HG02885 (cell line): ENCODE measurements at regions not wholly inside any gene's neighbourhood (a gene's known extent, or its start where the extent isn't known, plus 50 kb on each side); places are given as distances from the start of the nearest gene placed in this dataset.
"Not testable (repeated sequence)": the region's sequence is repeated elsewhere in the genome, so short reads cannot be mapped to it uniquely, and the experiment has no call there.

Source experiments
- ATAC-seq: cut with Tn5 transposase; IDR thresholded peaks from one replicate; pipeline ENCODE4 v1.9.1; 2021; ENCODE audit warnings: mild to moderate bottlenecking; ENCODE audit not compliant: unreplicated experiment, poor library complexity

DNA sequence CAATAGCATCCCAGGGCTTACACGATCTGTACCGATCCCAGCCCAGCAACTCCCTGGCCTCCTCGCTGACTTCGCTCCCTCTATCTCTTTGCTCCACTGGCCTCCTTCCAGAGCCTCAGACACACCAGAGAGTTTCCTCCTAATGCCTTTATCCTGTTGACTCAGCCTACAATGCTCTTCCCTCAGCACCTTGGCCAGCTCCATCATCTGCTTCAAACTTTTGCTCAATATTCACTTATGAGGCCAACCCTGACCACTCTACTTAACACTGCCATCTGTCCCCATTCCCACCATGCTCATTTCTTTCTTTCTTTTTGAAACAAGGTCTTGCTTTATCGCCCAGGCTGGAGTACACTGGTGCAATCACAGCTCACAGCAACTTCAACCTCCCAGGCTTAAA is 180.9 kb downstream of the CEP170 start:
- not testable (repeated sequence) for ATAC-seq

DNA sequence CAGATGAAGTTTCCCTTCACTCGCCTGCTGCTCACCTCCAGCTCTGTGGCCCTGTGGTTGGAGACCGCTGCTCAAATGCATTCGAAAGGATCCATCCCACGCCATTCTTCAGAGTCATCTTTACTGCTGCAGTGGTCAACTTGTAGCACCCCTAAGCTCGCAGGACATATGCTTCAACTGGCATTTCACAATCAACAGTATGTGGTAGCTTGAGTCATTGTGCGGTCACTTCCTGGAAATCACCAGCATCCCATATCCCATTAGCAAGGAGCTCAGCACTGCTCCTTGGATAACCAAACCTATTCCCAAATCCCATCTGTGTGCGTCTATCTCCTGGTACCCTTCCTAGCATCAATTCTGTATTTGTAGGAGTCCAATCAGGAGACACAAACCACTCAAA is 188.0 kb downstream of the CEP170 start:
- ATAC-seq: not testable (repeated sequence)

DNA sequence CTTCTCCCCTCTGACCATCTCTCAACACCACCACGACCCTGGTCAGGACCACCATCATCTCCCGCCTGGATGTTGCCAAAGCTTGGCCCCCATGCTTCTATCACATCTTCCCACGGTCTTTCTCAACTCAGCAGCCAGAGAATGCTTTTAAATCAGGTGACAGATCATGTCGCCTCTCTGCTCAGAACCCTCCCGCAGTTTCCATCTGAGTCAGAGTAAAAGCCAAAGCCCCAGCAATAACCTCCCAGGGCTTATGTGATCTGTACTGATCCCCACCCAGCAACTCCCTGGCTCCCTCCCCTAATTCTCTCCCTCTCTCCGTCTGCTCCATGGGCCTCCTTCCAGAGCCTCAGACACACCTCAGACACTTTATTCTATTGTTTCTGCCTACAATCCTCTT is 193.1 kb downstream of the CEP170 start:
- not testable (repeated sequence) for ATAC-seq

DNA sequence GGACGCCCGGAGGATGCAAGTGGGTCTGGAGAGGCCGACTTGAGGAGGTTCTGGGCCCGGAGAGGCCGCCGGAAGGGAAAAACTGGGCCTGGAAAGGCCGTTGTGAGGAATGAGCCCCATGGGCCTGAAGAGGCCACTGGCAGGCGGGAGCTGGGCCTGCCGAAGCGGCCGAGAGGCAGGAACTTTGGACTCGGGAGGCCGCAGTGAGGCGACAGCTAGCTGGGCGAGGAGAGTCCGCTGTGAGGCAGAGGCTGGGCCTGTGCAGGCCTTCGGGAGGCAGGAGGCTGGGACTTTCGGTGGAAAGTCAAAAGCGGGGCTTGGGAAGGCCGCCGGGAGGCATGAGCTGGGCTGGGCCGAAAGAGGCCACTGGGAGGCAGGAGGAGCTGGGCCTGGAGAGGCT is 199.6 kb downstream of the CEP170 start:
- not testable (repeated sequence) for ATAC-seq

GRCh38 chr1:243055091-243055490 is 200.0 kb downstream of the CEP170 start:
- not testable (repeated sequence) for ATAC-seq

DNA sequence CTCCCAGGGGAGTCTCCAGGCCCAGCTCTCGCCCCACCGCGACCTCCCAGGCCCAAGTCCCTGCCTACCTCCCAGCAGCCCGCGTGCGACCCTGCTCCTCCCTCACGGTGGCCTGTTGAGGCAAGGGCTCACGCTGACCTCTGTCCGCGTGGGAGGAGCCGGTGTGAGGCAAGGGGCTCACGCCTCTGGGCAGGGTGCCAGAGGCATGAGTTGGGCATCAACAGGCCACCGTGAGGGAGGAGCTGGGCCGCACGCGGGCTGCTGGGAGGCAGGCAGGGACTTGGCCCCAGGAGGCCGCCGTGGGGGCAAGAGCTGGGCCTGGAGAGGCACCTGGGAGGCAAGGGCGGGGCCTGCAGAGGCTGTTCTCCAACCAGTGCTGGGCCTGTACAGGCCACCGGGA is 200.4 kb downstream of the CEP170 start:
- not testable (repeated sequence) for ATAC-seq

GRCh38 chr1:243053048-243053447 is 202.0 kb downstream of the CEP170 start:
- not testable (repeated sequence) for ATAC-seq

GRCh38 chr1:243050613-243051012 is 204.5 kb downstream of the CEP170 start:
- ATAC-seq: not testable (repeated sequence)

DNA sequence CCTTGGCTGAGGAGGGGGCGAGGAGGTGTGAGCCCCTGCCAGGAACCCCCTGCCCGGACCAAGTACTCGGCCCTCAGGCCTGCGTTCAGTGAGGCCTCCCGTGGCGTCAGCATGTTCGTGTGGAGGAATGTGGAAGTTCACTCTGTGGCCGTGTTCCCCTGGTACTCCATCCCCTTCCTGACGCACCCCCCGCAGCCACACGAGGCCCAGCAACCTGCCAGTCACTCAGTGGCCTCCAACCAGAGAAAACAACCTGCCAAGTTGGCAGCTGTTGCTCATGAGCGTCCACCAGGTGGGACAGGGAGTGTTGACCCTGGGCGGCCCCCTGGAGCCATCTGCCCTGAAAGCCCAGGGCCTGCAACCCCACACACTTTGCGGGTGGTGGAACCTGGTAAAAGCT is 205.4 kb downstream of the CEP170 start:
- not testable (repeated sequence) for ATAC-seq

DNA sequence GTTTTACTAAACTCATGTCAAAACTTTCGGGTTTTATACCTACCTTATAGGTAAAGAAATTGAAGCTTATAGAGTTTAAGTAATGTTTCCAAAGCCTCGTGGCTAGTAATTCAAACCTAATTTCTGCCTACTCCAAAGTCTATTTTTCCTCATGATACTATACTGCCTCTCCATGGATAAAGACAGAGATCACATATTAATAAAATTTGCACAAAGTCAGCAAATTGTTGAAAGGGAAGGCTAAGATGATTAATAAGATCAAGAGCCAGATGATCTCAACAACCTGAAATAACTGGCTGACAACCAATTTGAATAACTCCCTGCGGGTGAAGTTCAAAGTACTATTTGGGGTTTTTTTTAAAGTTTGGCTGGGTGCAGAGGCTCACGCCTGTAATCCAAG is 233.7 kb downstream of the CEP170 start:
- not testable (repeated sequence) for ATAC-seq

DNA sequence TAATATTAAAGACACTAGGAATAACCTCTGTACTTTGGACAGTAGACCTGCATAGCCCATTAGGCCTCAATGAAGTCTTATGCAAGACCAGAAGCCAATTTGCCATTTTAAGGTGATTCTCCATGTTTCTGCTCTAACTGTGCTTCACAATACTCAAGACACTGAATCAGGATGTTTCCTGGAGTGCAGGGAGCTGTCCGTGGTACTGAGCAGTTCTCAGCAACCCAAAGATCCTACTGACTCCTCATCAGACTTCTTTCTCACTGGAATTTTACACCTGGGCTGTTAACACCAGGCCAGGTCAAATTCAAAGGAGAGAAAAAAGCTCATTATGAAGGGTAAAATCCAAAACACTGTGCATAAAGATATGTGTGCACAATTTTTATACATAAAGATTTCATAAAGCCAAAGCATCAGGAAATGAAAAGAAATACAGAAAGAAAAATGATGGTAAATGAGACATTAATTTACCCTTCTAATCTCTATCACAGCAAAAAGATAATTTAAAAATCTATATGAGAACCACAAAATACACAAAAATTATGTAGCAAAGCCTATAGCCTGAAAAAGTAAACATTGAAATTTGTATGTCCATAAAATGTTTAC is 235.9 kb downstream of the CEP170 start:
- not testable (repeated sequence) for ATAC-seq

DNA sequence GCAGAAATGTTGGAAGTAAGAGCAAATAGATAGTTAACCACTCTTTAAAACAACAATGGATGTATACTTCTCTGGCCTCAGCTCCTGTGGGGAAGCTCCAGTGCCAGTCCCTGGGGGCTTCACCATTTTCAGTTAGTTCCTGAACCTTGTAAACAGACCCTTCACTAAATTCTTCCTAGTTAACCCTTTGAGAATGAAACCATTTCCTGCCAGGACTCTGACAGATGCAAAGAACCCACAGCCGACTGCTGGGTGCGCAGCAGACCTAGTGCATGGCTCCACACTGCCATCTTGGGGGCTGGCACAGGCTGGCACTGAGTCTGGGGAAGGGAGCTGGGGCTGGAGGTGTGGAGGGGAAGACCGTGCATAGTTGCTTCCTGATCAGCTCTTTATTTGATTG is 244.4 kb downstream of the CEP170 start:
- ATAC-seq: not testable (repeated sequence)

DNA sequence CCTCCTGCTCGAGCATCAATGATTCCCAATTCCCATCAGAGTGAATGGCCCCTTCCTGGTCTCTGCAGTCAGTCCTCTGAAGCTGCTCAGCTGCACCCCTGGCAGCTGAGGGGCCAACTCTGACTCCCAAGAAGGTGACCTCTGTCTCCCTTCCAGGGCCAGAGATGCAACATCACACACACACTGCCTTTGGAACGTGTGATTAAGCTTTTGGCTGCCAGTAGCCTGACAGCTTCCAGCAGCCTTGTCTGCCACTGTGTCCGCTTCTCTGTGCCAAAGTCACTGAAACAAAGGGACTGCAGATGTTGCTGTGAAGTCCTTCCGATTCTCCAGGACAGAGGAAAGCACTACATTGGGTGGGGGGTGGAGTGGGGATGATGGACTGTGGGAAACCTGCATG is 254.1 kb downstream of the CEP170 start:
- ATAC-seq: not testable (repeated sequence)

GRCh38 chr1:242992776-242993175 is 262.3 kb downstream of the CEP170 start:
- not testable (repeated sequence) for ATAC-seq

- ATAC-seq: not testable (repeated sequence)
These were observed 270.0 kb downstream of the CEP170 start for GRCh38 chr1:242985096-242985495.

DNA sequence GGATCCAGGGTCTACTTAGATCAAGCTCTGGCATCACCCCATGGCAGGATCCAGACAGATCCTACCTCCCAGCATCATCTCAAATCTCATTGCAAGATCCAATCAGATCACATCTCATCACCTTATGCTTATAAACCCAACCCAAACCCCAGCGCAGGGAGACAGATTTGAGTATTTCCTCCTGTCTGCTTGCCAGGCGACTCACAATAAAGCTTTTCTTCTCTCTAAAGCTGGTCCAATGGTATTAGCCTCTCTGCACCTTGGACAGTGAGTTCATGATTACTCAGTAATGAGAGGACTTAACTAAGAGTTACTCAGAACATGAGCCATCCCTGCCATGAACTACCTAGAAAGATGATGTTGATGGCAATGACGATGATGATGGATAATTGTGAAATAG is 281.7 kb downstream of the CEP170 start:
- ATAC-seq: not testable (repeated sequence)

DNA sequence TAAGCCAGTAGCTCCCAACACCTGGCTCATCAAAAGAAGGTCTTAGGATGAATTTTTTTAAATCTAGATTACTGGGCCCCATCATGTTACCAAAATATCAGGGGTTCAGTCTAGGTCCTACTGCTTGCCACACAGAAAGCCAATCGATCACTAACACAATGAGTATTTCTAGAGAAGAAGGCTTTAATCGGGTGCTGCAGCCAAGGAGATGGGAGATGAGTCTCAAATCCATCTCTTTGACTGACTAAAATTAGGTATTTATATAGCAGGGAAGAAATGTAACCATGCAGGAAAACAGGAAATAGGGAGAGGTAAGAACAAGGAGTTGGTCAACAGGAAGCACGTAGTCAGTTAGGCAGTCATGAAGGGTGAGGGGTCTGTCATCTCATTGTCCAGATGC is 288.2 kb downstream of the CEP170 start:
- ATAC-seq: no peak

- ATAC-seq: not testable (repeated sequence)
These were observed 295.7 kb downstream of the CEP170 start for GRCh38 chr1:242959397-242959796.

GRCh38 chr1:242954945-242955344 is 300.1 kb downstream of the CEP170 start:
- not testable (repeated sequence) for ATAC-seq

GRCh38 chr1:242946206-242946605 is 308.9 kb downstream of the CEP170 start:
- ATAC-seq: no peak

GRCh38 chr1:242936725-242937124 is 318.4 kb downstream of the CEP170 start:
- ATAC-seq: not testable (repeated sequence)

DNA sequence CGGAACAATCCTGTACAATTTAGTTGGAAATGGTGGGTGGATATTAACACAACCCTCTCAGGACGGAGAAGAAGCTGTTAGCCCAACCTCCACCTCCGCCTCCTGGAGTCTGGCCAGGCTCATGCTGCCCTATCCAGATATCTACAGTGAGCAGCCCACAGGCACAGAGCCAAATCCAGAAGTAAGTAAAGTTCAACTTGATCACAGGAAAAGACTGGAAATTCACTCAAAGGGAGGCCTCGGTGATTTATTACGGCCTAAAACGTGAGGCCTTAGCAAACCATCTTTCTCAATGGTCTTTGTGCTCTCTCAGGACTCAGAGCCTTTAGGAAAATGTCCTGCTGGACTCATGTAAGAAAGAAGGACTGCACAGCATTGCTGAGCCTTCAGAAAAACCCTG is 330.4 kb downstream of the CEP170 start:
- ATAC-seq: not testable (repeated sequence)
